B cell (primary cell): ENCODE measurements at regions not wholly inside any gene's neighbourhood (a gene's known extent, or its start where the extent isn't known, plus 50 kb on each side); places are given as distances from the start of the nearest gene placed in this dataset.

Experiments
- ATAC-seq: fragments of 200-7000 bp; cut with Tn5 transposase; one replicate; pipeline ENCODE4 v1.10.0; 2021; ENCODE audit warnings: low read depth, mild to moderate bottlenecking, moderate number of reproducible peaks, moderate library complexity
- CTCF ChIA-PET: fragments of 350-600 bp; sonication (Branson Sonifier 250); formaldehyde crosslinking; loops from one replicate; lab custom pipeline; 2021; ENCODE audit warnings: antibody characterized with exemption, inconsistent platforms; lab: Charles Lee
- POLR2A ChIA-PET: fragments of 350-600 bp; sonication (Branson Sonifier 250); formaldehyde crosslinking; loops from one replicate; lab custom pipeline; 2021; ENCODE audit warnings: antibody characterized with exemption; lab: Charles Lee
- DNase-seq: peaks from one replicate; pipeline ENCODE4 v3.0.0; 2013
- H2AFZ ChIP-seq: 2 replicates; pipeline ENCODE4 v1.6.1; 2012; ENCODE audit warnings: mild to moderate bottlenecking, low read depth, low read length; ENCODE audit not compliant: insufficient read depth, poor library complexity, severe bottlenecking
- H3K27ac ChIP-seq, 2 donors: 1 replicate in 1 of 2; 2 replicates in 1 of 2; pipeline ENCODE4 v1.5.1; 2012 to 2013; ENCODE audit warnings: low read length in 2 of 2, mild to moderate bottlenecking in 2 of 2, moderate library complexity in 1 of 2
- H3K27me3 ChIP-seq, 4 experiments: fragments of 200-600 bp in 1 of 4; sonication (generic) in 1 of 4; replicated peaks in 1 of 4; 1 replicate in 2 of 4; 2 replicates in 2 of 4; pipeline versions ENCODE4 v1.6.1 to v1.7.0; 2013 to 2016; ENCODE audit warnings: low read length in 3 of 4, mild to moderate bottlenecking in 2 of 4, mixed read lengths in 1 of 4, moderate library complexity in 1 of 4; ENCODE audit not compliant: insufficient read depth in 4 of 4, control insufficient read depth in 3 of 4; ENCODE audit errors: control extremely low read depth in 1 of 4
- H3K36me3 ChIP-seq, 2 experiments: replicated peaks in 1 of 2; 1 replicate in 1 of 2; 2 replicates in 1 of 2; pipeline versions ENCODE4 v1.6.1 to v1.7.1; 2013; ENCODE audit warnings: low read length in 1 of 2; ENCODE audit not compliant: insufficient read depth in 2 of 2, control insufficient read depth in 1 of 2; ENCODE audit errors: control extremely low read depth in 1 of 2, extremely low read depth in 1 of 2
- H3K4me1 ChIP-seq, 2 donors: fragments of 200-600 bp in 1 of 2; sonication (generic) in 1 of 2; 1 replicate in 1 of 2; 2 replicates in 1 of 2; pipeline versions ENCODE4 v1.5.1 to v1.6.1; 2013 to 2017; ENCODE audit warnings: low read length in 2 of 2; ENCODE audit not compliant: control insufficient read depth in 2 of 2, insufficient read depth in 2 of 2
- H3K4me2 ChIP-seq: replicated peaks from 2 replicates; pipeline ENCODE3; 2012; ENCODE audit warnings: mild to moderate bottlenecking, low read depth, low read length; ENCODE audit not compliant: poor library complexity, severe bottlenecking
- H3K4me3 ChIP-seq, 5 experiments: fragments of 200-600 bp in 1 of 5; sonication (generic) in 1 of 5; 1 replicate in 3 of 5; 2 replicates in 2 of 5; pipeline versions ENCODE4 v1.5.1 to v1.7.0; 2011 to 2016; ENCODE audit warnings: low read length in 4 of 5, mild to moderate bottlenecking in 4 of 5, low read depth in 2 of 5, control low read depth in 1 of 5, moderate library complexity in 1 of 5; ENCODE audit not compliant: insufficient read depth in 1 of 5; ENCODE audit errors: control extremely low read depth in 1 of 5, extremely low read depth in 1 of 5
- H3K79me2 ChIP-seq: fragments of 200-600 bp; sonication (generic); one replicate; pipeline ENCODE4 v1.6.0; 2016; ENCODE audit warnings: low read length; ENCODE audit not compliant: control insufficient read depth, insufficient read depth
- H3K9ac ChIP-seq: fragments of 200-600 bp; sonication (generic); 2 replicates; pipeline ENCODE4 v1.6.1; 2017; ENCODE audit warnings: mild to moderate bottlenecking, low read length, moderate library complexity
- H3K9me3 ChIP-seq, 3 donors: one replicate each; pipeline versions ENCODE4 v1.6.1 to v1.7.1; 2013; ENCODE audit warnings: low read length in 2 of 3; ENCODE audit not compliant: control insufficient read depth in 2 of 3, insufficient read depth in 1 of 3; ENCODE audit errors: control extremely low read depth in 1 of 3
- H4K20me1 ChIP-seq: 2 replicates; pipeline ENCODE4 v1.6.0; 2012; ENCODE audit warnings: mild to moderate bottlenecking, low read length; ENCODE audit not compliant: insufficient read depth, control insufficient read depth, poor library complexity, severe bottlenecking
- H3K27ac Mint-ChIP-seq: one replicate; pipeline ENCODE4 v1.8.0; 2021; ENCODE audit warnings: mixed read lengths
- H3K27me3 Mint-ChIP-seq: one replicate; pipeline ENCODE4 v1.8.0; 2021; ENCODE audit warnings: mixed read lengths
- H3K4me1 Mint-ChIP-seq: one replicate; pipeline ENCODE4 v1.8.0; 2021; ENCODE audit warnings: mixed read lengths
- H3K4me3 Mint-ChIP-seq: one replicate; pipeline ENCODE4 v1.8.0; 2021; ENCODE audit warnings: mixed read lengths
- H3K9me3 Mint-ChIP-seq: one replicate; pipeline ENCODE4 v1.8.0; 2022; ENCODE audit warnings: mixed read lengths; ENCODE audit not compliant: insufficient read depth
- EZH2 ChIP-seq: IDR thresholded peaks from 2 replicates; pipeline ENCODE4 v1.6.1; 2012; ENCODE audit warnings: borderline replicate concordance, low read depth, mild to moderate bottlenecking, moderate library complexity, low read length; ENCODE audit not compliant: insufficient read depth, poor library complexity, severe bottlenecking
- WGBS: methylation state at CpG from one replicate; pipeline ENCODE4 v1.1.5; 2013; ENCODE audit warnings: missing lambda C conversion rate; ENCODE audit not compliant: insufficient coverage; 5-methylcytosine and 5-hydroxymethylcytosine counted together
- intact Hi-C: fragments of 100-400 bp; cut with micrococcal nuclease; formaldehyde crosslinking; loops from one replicate; pipeline ENCODE4 v1.10.0; 2022
- TF ChIP-seq, protein P1 (sequence below): fragments of 200-600 bp; IDR thresholded peaks from one replicate; pipeline ENCODE4 v1.8.0; 2022; ENCODE audit warnings: antibody characterized with exemption, mild to moderate bottlenecking

DNA sequence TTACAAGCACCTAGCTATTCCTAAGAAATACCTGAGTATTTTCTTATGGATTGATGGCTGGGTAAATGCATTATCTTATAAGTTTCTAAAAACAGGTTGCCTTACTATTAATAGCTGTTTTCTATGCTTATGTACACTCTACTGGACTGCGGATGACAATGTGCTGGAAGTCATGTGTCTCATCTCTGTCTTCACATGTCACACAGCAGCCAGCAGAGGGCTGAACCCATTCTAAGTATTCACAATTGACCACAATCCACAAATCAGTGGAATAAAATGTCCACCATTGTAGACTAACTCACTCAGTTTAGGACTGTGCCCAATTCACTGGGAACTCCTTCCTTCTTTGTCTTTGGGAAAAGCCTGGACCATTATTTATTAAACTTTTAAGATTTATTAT is 371.2 kb downstream of the INSIG2 start:
- Histone ChIP-seq H3K4me3 (no peak overlapping the region), H2AFZ (no peak overlapping the region), H3K9me3 (no peaks in the 10 kb centered on the region), H3K27ac (no peak overlapping the region), H3K36me3 (no peaks in the 10 kb centered on the region), H4K20me1 (no peaks in the 10 kb centered on the region), H3K27me3 (no peaks in the 10 kb centered on the region), H3K4me2 (no peak overlapping the region), H3K4me1 (no peaks in the 10 kb centered on the region), H3K79me2 (no peaks in the 10 kb centered on the region), H3K9ac (no peak overlapping the region)
- DNase-seq (no peak), ATAC-seq (no peak)
- POLR2A ChIA-PET: no interaction called here
- H3K4me1 Mint-ChIP-seq: no peaks in the 10 kb centered on the region
- peaks cover 17% of the 10 kb centered on the region for H3K27me3 Mint-ChIP-seq
- CTCF ChIA-PET: no interaction called here
- H3K4me3 Mint-ChIP-seq: no peak overlapping the region
- 100% methylated on average over 1 of the region's 1 CpG for WGBS
- TF ChIP-seq EZH2: no peak
- TF ChIP-seq, protein P1, sequence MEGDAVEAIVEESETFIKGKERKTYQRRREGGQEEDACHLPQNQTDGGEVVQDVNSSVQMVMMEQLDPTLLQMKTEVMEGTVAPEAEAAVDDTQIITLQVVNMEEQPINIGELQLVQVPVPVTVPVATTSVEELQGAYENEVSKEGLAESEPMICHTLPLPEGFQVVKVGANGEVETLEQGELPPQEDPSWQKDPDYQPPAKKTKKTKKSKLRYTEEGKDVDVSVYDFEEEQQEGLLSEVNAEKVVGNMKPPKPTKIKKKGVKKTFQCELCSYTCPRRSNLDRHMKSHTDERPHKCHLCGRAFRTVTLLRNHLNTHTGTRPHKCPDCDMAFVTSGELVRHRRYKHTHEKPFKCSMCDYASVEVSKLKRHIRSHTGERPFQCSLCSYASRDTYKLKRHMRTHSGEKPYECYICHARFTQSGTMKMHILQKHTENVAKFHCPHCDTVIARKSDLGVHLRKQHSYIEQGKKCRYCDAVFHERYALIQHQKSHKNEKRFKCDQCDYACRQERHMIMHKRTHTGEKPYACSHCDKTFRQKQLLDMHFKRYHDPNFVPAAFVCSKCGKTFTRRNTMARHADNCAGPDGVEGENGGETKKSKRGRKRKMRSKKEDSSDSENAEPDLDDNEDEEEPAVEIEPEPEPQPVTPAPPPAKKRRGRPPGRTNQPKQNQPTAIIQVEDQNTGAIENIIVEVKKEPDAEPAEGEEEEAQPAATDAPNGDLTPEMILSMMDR: no peak
- intact Hi-C loops: no loop called here
- no peak overlapping the region for H3K27ac Mint-ChIP-seq
- H3K9me3 Mint-ChIP-seq: no peaks in the 10 kb centered on the region

GRCh38 chr2:118457951-118458350 is 369.7 kb downstream of the INSIG2 start:
- H3K36me3 ChIP-seq: no peaks in the 10 kb centered on the region
- H4K20me1 ChIP-seq: no peaks in the 10 kb centered on the region
- TF ChIP-seq, protein P1: no peak
- TF ChIP-seq EZH2: no peak
- H2AFZ ChIP-seq: no peak overlapping the region
- no peak overlapping the region for H3K9ac ChIP-seq
- no peaks in the 10 kb centered on the region for H3K27me3 ChIP-seq
- H3K4me3 Mint-ChIP-seq: no peak overlapping the region
- H3K9me3 Mint-ChIP-seq: no peaks in the 10 kb centered on the region
- ATAC-seq (no peak), DNase-seq (no peak)
- no peaks in the 10 kb centered on the region for H3K9me3 ChIP-seq
- H3K4me3 ChIP-seq: no peak overlapping the region
- intact Hi-C loops: no loop called here
- no peak overlapping the region for H3K27ac ChIP-seq
- 93% methylated on average over 3 of the region's 3 CpGs for WGBS
- no peaks in the 10 kb centered on the region for H3K4me1 Mint-ChIP-seq
- no peaks in the 10 kb centered on the region for H3K4me1 ChIP-seq
- CTCF ChIA-PET: no interaction called here
- POLR2A ChIA-PET: no interaction called here
- H3K27ac Mint-ChIP-seq: no peak overlapping the region
- no peak overlapping the region for H3K4me2 ChIP-seq
- H3K79me2 ChIP-seq: no peaks in the 10 kb centered on the region
- H3K27me3 Mint-ChIP-seq: peaks cover 17% of the 10 kb centered on the region
